GM12864 (cell line): ENCODE measurements at regions not wholly inside any gene's neighbourhood (a gene's known extent, or its start where the extent isn't known, plus 50 kb on each side); places are given as distances from the start of the nearest gene placed in this dataset.

ENCODE experiments used
- DNase-seq: peaks from one replicate; pipeline ENCODE4 v3.0.0-alpha.2; 2011; ENCODE audit warnings: low read depth
- H3K4me3 ChIP-seq: 2 replicates; pipeline ENCODE4 v1.5.1; 2011; ENCODE audit warnings: mild to moderate bottlenecking, low read depth, low read length, control low read depth
- CTCF ChIP-seq: IDR thresholded peaks from 2 replicates; pipeline ENCODE4 v1.5.1; 2011; ENCODE audit warnings: low read depth, mild to moderate bottlenecking, moderate library complexity, low read length, control low read depth, inconsistent platforms; ENCODE audit errors: missing control alignments

DNA sequence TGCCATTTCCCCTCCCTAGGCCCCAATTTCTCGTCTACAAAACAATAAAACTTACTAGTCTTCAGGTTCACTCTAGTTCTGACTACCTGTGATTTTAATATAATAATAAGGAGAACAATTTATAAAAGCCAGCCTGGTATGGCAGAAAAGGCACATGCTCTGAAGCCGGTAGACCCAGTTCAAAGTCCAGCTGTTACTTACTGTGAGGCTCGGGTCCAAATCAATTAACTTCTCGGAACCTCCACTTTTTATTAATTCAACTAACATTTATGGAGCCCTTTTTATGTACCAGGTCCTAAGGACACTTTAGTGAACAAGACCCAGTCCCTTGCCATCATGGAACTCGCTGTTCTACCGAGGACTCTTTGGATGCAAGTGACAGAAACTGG is 53.8 kb upstream of the SMAD3 start:
- H3K4me3 ChIP-seq, result no peak overlapping the region
- no peak for DNase-seq
- TF ChIP-seq CTCF, result no peak

DNA sequence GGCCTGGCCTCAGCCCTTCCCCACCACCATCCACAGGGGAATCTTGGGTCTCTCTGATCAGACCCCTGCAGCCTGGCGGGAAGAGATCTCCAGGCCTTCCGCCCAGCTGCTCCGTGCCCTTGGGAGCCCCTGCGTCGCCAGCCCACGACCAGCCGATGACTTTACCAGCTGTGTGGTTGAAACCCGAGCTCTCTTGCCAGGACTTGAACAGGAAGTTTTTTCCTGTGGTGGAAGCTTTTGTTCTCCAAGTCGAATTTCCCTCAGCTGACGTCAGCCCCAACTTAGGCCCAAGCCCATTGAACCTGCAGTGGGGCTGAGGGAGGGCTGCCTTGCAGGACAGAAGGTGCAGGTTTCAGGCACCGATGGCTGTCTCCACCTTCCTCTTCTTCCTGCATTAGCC is 51.7 kb upstream of the SMAD3 start:
- H3K4me3 ChIP-seq, result no peak overlapping the region
- no peak for DNase-seq
- no peak for TF ChIP-seq CTCF
